Ramos (cell line): ENCODE measurements at regions not wholly inside any gene's neighbourhood (a gene's known extent, or its start where the extent isn't known, plus 50 kb on each side); places are given as distances from the start of the nearest gene placed in this dataset.
"Not testable (repeated sequence)": the region's sequence is repeated elsewhere in the genome, so short reads cannot be mapped to it uniquely, and the experiment has no call there.

Experiments used
- in situ Hi-C: fragments of 300-500 bp; cut with MboI; formaldehyde crosslinking; loops from one replicate; pipeline ENCODE4 v1.14.3; 2022; ENCODE audit warnings: low sequenced_read_pairs; ENCODE audit not compliant: unreplicated experiment

GRCh38 chr13:50129081-50129705, 113.9 kb downstream of the KCNRG start:
- in situ Hi-C loops = no loop called here

- in situ Hi-C loops = no loop called here
Observed at GRCh38 chr13:50129706-50130122, 114.5 kb downstream of the KCNRG start.

- in situ Hi-C loops = no loop called here
Observed at GRCh38 chr13:50130123-50130946, 115.1 kb downstream of the KCNRG start.

- in situ Hi-C loops = no loop called here
Observed at GRCh38 chr13:50131920-50132903, 117.0 kb downstream of the KCNRG start.

GRCh38 chr13:50132904-50133357, 117.7 kb downstream of the KCNRG start:
- in situ Hi-C loops = no loop called here

GRCh38 chr13:50133358-50133953, 118.2 kb downstream of the KCNRG start:
- in situ Hi-C loops = no loop called here

- in situ Hi-C loops = no loop called here
Observed at GRCh38 chr13:50136226-50136625, 121.0 kb downstream of the KCNRG start.

GRCh38 chr13:50136678-50137077, 121.4 kb downstream of the KCNRG start:
- in situ Hi-C loops = no loop called here

GRCh38 chr13:50139435-50139934, 124.2 kb downstream of the KCNRG start:
- in situ Hi-C loops = not testable (repeated sequence)

GRCh38 chr13:50140153-50140552, 124.9 kb downstream of the KCNRG start:
- in situ Hi-C loops = no loop called here

- in situ Hi-C loops = no loop called here
Observed at GRCh38 chr13:50140581-50141374, 125.5 kb downstream of the KCNRG start.

GRCh38 chr13:50141375-50141975, 126.2 kb downstream of the KCNRG start:
- in situ Hi-C loops = no loop called here

- in situ Hi-C loops = no loop called here
Observed at GRCh38 chr13:50144246-50145160, 129.3 kb downstream of the KCNRG start.

- in situ Hi-C loops = no loop called here
Observed at GRCh38 chr13:50149214-50149613, 134.0 kb downstream of the KCNRG start.

GRCh38 chr13:50149932-50150331, 134.7 kb downstream of the KCNRG start:
- in situ Hi-C loops = no loop called here

- in situ Hi-C loops = no loop called here
Observed at GRCh38 chr13:50152224-50152623, 137.0 kb downstream of the KCNRG start.

- in situ Hi-C loops = no loop called here
Observed at GRCh38 chr13:50152655-50153309, 137.5 kb downstream of the KCNRG start.
